GM19468 (cell line): ENCODE measurements at regions not wholly inside any gene's neighbourhood (a gene's known extent, or its start where the extent isn't known, plus 50 kb on each side); places are given as distances from the start of the nearest gene placed in this dataset.
"Not testable (repeated sequence)": the region's sequence is repeated elsewhere in the genome, so short reads cannot be mapped to it uniquely, and the experiment has no call there.

Experiments used
- ATAC-seq: cut with Tn5 transposase; IDR thresholded peaks from one replicate; pipeline ENCODE4 v1.9.1; 2021; ENCODE audit warnings: mild to moderate bottlenecking, moderate library complexity, moderate number of reproducible peaks; ENCODE audit not compliant: unreplicated experiment; ENCODE audit errors: extremely low read depth

- ATAC-seq = not testable (repeated sequence)
Measured at GRCh38 chr6:11457422-11457821, 80.1 kb upstream of the TMEM170B start.

- not testable (repeated sequence) for ATAC-seq
Measured at GRCh38 chr6:11452106-11452505, 85.4 kb upstream of the TMEM170B start.

- no peak for ATAC-seq
Measured at GRCh38 chr6:11450037-11450436, 87.5 kb upstream of the TMEM170B start.

GRCh38 chr6:11449408-11449807 is 88.1 kb upstream of the TMEM170B start:
- ATAC-seq = no peak

GRCh38 chr6:11448038-11448437 is 89.5 kb upstream of the TMEM170B start:
- no peak for ATAC-seq

- ATAC-seq = no peak
Measured at GRCh38 chr6:11447265-11447664, 90.3 kb upstream of the TMEM170B start.

GRCh38 chr6:11445146-11445545 is 92.4 kb upstream of the TMEM170B start:
- no peak for ATAC-seq

GRCh38 chr6:11443125-11443524 is 94.4 kb upstream of the TMEM170B start:
- not testable (repeated sequence) for ATAC-seq

- ATAC-seq = no peak
Measured at GRCh38 chr6:11442495-11442894, 95.1 kb upstream of the TMEM170B start.

GRCh38 chr6:11439876-11440275 is 97.7 kb upstream of the TMEM170B start:
- ATAC-seq = no peak

GRCh38 chr6:11439017-11439420 is 98.5 kb upstream of the TMEM170B start:
- ATAC-seq = no peak

- ATAC-seq = no peak
Measured at GRCh38 chr6:11437824-11438459, 99.6 kb upstream of the TMEM170B start.

GRCh38 chr6:11436508-11437096 is 100.9 kb upstream of the TMEM170B start:
- ATAC-seq = no peak

- no peak for ATAC-seq
Measured at GRCh38 chr6:11434565-11435326, 102.8 kb upstream of the TMEM170B start.

GRCh38 chr6:11433860-11434259 is 103.7 kb upstream of the TMEM170B start:
- ATAC-seq = no peak

- no peak for ATAC-seq
Measured at GRCh38 chr6:11432713-11433450, 104.7 kb upstream of the TMEM170B start.

- ATAC-seq = no peak
Measured at GRCh38 chr6:11432091-11432490, 105.5 kb upstream of the TMEM170B start.

GRCh38 chr6:11431455-11431937 is 106.1 kb upstream of the TMEM170B start:
- ATAC-seq = no peak

- no peak for ATAC-seq
Measured at GRCh38 chr6:11430036-11430435, 107.5 kb upstream of the TMEM170B start.

- no peak for ATAC-seq
Measured at GRCh38 chr6:11429577-11429976, 108.0 kb upstream of the TMEM170B start.

GRCh38 chr6:11428895-11429294 is 108.7 kb upstream of the TMEM170B start:
- ATAC-seq = no peak
